GM21390 (cell line): ENCODE measurements at regions not wholly inside any gene's neighbourhood (a gene's known extent, or its start where the extent isn't known, plus 50 kb on each side); places are given as distances from the start of the nearest gene placed in this dataset.
"Not testable (repeated sequence)": the region's sequence is repeated elsewhere in the genome, so short reads cannot be mapped to it uniquely, and the experiment has no call there.

Experiments
- ATAC-seq: cut with Tn5 transposase; IDR thresholded peaks from one replicate; pipeline ENCODE4 v1.9.1; 2021; ENCODE audit not compliant: unreplicated experiment

DNA sequence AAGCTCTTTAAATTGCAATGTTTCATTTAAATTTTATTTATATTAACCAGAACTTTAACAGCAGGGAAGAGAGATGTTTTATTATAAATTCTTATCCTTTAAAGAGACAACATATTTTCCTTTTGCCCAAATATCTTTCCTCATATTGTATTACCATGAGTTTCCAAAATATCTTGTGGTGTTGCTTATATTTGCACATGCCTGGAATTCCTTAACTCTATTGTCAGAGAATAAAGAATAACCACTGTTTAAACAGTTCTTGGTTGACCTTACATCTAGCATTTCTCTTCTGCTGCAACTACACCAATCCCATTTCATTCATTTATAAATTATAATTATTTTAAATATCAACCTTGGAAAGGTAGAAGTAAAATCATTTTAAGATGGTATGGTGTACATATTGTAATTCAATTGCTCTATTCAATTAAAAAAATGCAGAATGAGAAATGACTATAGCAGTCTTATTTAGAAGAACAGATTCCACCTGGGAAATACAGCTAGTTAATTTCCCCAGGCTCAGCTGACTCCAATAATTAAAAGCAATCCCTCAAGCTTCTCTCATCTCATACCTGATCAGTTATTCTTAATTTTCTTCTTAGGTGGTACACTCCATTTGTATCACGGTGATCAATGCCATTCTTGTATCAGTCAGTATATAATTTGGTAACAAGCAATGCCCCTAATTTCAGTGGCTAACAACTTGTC is 923.3 kb downstream of the KCNA4 start:
- ATAC-seq = no peak

DNA sequence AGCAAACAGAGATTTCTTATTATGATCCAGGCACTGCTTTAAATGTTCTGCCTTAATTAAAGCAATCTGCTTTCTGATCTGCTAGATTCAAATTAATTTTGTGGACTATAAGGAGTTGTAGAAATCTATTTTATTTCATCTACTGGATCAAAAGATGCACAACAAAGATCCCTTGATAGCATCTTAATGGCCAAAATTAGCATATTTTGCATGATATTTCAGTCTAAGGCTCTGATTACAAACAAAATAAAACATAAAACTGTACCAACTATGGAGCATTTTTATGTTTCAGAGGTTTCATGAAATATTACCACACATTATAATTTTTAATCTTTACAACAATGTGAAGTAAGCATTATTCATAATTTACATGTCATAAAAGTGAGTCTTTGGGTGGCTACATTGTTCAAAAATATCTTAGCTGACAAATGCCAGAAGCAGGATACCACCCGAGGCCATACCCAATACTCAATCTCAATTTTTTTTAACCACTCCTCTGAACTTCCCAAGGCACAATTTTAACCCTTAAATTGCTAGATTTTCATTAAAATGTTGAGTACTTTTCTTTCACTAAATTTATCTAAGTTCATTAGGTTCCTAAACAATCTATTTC is 929.5 kb downstream of the KCNA4 start:
- ATAC-seq = no peak

DNA sequence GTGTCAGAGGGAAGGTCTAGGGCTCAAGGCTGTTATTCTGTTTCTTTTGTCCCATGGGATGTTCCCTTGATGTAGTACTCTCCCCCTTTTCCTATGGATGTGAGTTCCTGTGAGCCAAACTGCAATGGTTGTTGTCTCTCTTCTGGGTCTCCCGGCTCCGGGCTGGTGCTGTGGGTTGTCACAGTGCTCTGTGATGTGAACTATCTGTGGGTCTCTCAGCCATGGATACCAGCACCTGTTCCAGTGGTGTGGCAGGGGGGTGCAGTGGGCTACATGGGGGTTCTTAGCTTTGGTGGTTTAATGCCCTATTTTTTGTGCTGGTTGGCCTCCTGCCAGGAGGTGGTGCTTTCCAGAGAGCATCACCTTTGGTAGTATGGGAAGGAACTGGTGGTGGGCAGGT is 941.1 kb downstream of the KCNA4 start:
- ATAC-seq = no peak

DNA sequence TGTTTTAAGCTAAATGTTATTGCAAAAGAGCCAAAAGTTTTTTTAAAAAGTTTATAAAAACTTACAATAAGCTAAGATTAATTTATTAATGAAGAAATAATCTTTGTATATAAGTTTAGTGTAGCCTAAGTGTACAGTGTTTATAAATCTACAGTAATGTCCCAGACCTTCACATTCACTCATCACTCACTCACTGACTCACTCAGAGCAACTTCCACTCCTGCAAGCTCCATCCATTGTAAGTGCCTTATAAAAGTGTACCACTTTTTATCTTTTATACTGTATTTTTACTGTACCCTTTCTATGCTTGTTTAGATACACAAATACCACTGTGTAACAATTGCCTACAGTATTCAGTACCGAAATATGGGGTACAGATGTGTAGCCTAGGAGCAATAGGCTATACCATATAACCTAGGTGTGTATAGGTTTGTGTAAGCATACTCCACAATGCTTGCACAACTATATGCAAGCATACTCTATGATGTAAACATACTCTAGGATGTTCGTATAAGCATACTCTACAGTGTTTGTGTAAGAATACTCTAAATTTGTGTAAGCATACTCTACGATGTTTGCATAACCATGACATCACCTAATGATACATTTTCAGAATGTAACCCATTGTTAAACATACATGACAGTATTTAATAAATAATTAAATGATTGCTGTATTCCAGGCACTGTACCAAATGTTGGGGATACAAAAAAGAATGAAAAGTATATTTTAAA is 953.0 kb downstream of the KCNA4 start:
- ATAC-seq = no peak

DNA sequence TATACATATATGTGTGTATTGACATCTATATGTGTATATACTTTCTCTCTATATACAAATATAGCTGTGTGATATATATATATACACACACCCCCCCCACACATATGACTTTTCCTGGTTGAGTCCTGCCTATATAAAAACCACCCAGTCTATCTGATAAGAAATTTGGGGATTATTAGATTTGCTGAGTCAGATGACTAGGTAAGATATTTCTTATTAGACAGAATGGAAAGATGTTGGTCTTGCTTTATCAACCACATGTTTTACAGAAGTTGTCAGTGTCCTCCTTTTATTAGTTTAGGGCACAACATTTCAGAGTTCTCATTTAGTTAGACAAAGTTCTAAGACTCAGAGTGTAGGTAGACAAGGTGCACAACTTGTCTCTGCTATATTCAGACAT is 953.3 kb downstream of the METTL15 start:
- no peak for ATAC-seq

DNA sequence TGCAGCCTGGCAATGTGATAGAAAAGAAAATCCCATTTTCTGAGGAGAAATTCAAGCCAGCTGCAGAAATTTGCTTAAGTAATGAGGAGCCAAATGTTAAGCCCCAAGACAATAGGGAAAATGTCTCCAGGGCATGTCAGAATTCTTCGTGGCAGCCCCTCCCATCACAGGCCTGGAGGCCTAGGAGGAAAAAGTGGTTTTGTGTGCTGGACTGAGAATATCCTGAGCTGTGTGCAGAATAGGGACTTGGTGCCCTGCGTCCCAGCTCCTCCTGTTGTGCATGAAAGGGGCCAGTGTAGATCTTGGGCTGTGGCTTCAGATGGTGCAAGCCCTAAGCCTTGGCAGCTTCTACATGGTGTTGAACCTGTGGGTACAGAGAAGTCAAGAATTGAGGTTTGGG is 948.3 kb downstream of the METTL15 start:
- not testable (repeated sequence) for ATAC-seq

DNA sequence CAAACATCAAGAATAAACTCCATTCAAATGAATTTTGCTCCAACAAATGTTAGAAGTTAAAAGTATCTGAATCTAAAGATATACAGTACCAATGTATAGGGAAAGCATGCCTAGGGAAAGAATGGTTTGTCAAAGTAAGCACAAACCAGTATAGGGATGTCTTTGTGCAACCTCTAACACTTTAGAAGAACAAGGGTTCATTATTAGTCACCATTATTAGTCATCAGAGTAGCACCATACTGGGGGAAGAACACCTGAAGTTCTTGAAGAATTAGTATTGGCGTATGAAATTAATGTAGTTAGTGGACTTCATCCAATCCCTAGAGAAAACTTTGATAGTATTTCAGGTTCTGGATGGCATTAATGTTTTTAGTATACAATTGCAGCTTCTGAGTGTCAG is 943.7 kb downstream of the METTL15 start:
- no peak for ATAC-seq

DNA sequence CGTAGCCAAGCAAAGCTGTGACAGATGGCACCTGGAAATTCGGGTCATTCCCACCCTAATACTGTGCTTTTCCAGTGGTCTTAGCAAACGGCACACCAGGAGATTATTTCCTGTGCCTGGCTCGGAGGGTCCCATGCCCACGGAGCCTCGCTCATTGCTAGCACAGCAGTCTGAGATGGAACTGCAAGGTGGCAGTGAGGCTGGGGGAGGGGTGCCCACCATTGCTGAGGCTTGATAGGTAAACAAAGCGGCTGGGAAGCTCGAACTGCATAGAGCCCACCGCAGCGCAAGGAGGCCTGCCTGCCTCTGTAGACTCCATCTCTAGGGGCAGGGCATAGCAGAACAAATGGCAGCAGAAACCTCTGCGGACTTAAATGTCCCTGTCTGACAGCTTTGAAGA is 942.8 kb downstream of the METTL15 start:
- not testable (repeated sequence) for ATAC-seq

DNA sequence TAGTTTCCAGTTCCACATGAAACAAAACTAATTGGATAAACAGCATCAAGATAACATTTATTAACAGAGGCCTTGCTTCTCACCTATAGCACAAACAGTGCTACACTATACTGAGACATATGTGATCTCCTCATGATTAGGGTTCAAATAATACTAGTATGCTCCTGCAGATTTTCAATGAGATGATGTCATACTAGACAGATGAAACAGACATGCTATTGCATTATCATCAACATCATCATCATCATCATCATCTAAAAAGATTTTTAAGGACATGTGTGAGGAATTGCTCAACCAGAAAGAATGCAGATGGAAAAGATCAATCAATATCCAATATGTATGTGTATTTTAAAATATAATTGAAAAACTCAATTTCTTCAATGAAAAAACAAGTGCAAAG is 932.3 kb downstream of the METTL15 start:
- no peak for ATAC-seq

DNA sequence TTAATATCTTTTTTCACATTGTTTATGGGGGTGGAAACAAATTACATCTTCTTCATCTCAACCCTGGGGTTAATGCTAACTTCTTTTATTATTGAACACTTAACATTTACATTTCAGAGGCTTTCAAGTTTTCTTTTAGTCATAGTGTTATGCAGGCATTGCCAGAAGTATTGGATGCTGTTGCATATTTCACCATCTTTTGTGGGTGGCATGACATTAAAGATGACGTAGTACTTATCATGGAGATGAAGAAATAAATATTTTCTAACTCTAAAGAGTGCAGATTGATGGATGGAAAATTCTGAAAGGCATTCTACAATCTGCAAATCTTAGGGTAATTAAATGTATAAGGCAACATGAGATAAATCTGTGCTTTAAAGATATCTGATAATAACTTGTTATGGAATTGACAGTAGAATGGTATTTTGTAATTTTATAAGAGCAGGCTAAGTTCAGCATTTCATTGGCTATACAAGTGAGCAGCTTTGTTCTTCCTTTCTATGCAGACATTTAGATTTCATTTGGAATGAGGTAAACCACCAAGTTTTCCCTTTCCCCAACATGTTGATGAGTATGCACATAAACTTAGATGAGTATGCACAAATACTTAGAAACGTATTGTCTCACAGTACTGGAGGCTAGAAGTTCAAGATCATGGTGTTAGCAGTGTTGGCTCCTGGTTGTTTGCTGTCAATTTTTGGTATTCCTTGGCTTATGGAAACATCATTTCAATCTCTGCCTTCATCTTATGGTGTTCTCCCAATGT is 924.4 kb downstream of the METTL15 start:
- ATAC-seq = no peak

DNA sequence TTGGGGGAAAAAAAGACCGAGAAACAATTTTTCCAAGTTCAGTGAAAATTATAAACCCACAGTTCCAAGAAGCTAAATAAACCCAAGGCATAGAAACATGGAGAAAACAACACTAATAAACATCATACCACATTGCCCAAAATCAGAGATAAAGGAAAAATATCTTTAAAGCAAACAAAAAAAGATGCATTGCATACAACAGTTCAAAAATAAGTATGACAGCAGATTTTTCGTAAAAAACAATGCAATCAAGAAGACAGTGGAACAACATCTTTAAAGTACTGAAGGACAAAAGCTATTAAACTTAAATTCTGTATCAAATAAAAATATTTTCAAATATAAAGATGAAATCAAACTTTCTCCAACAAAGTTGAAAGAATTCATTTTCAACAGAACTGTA is 921.3 kb downstream of the METTL15 start:
- ATAC-seq = no peak

DNA sequence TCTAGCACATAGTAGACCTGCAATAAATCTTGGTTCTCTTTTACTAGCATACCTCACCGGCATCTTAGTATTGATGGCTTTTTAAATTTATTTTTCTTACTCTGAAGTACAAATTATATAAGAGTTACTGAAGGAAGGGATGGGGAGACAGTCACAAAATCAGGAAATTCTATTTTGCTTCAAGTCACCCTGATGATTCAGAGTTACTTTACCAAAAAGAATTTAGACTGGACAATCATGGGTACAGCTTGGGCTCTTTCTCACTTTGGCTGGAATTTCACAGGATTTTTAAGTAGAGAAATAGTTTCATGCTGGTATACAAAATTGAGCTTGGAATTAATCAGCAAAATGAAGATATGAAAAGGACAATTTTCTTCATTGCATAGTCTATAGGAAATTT is 919.2 kb downstream of the METTL15 start:
- ATAC-seq = no peak

DNA sequence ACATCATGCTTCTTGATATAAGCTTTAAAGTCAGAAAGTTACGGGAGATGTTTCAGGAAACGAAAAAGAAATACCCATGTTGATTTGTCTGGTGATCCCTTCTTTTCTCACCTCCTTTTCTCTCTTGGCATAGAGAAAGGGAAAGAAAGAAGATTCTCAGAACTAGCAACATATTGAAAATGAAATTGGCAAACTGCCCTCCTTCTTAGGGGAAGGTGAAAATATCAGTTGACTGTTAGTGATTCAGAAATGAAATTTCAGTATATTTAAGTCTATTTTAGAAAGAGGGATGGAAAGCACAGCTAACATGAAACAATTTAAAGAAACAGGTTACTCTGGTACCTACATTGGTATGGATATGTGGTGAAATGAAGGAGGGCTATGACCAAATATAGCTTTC is 918.1 kb downstream of the METTL15 start:
- ATAC-seq = no peak

DNA sequence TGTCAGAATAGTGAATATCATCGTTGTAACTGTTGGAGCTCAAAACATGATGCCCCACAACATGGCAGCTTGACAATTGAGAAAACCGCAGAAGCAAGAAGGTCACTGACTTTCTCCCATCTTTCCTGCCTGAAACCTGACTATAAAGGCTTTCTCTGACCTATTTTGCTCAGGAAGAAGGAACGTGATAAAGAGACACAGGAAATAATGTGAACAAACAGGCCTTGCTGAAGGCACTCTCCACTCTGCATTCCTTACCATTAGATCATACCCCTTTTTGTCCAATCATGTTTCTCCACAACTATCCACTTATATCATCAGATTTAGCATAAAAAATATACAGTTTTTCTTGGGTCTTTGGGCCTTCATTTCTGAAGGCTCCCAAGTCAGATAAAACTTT is 916.8 kb downstream of the METTL15 start:
- ATAC-seq = no peak

DNA sequence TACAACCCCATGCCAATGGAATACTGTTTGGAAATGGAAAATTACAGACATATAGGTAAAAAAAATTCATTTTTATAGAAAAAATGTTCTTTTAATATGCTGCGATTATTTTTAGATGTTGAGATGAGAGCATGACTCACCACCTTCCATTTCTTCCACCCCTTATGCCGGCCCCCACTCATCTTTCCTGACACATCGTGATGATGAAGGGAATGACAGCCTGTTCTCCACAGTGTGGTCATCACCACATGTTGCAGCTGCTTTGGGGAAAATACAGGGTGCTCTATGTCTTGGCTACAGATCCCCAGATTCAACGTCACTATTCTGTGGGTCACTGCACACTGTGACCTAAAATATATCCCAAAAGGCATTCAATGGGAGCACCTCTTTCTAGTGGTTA is 916.2 kb downstream of the METTL15 start:
- ATAC-seq = no peak

DNA sequence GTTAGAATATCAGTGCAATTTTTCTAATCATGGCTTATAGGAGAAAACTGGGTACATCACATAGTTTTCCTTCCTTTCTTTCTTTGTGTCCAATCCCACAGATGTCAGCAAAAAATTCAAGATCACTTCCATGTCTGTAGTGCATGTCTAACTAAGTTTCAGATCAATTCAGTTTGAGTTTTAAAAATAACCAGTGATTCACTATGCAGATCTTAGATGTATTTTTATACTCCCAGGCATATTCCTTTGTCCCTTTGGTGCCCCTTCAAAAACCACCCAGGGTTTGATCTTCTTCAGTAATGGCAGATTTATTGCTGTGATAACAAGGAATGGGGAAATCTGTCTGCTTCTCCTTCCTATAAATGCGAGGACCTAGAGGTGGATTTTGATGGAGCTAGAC is 915.6 kb downstream of the METTL15 start:
- no peak for ATAC-seq

DNA sequence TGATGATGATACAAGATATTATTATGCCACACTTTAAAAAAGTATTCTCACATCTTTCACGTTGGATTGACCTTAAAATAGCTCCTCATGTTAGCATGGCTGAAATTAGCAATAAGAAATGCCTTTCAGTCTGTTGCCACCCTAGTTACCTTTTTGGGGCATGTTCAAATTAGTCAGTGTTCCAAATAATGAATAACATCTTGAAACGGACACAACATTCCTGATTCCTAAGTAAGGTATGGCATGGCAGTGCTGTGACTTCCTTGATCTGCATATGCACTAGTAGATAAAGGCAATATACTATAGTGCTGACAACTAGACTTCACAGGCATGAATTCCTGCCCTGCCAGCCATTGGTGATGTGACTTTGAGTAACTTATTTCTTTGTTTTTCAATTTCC is 914.5 kb downstream of the METTL15 start:
- ATAC-seq = no peak

DNA sequence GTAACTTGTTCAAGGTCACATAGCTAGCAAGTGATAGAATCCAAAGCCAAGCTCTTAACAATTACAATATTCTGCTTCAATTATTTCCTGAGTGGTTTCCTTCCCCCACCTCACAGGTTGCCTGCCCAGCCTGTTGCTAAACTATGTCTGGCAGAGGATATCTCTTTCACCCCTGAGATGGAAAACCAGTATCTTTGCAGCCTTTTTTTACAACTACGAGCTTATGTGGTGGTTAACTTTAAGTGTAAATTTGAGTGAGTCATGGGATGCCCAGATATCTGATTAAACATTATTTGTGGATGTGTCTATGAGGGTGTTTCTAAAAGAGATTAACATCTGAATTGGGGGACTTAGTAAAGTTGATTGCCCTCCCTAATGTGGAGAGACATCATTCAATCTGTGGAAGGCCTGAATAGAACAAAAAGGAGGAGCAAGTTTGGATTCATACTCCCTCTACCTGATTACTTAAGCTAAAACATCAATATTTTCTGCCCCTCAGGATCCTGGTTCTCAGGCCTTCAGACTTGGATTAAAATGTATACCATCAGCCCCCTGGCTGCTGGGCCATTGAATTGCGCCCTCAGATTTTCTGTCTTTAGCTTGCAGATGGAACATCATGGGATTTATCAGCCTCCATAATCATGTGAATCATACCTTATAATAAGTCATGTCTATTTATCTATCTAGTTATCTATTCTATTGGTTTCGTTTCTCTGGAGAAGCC is 911.9 kb downstream of the METTL15 start:
- no peak for ATAC-seq

DNA sequence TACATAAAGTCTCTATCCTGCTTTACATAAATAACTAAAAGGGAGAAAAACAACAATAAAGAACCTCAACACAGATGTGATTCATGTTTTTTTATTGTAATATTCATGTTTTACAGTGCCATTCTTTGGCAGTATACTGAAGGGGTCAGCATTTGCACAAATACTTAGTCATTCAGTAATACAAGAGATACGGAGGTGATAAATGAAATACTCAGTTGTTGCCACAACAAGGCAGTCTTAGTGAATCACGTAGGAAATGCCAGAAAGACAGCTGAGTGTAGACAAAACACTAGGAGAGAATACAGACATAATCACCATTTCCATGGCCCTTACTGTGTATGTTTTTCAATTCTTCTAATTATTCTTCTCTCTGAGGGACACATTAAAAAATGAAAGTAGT is 910.4 kb downstream of the METTL15 start:
- no peak for ATAC-seq

DNA sequence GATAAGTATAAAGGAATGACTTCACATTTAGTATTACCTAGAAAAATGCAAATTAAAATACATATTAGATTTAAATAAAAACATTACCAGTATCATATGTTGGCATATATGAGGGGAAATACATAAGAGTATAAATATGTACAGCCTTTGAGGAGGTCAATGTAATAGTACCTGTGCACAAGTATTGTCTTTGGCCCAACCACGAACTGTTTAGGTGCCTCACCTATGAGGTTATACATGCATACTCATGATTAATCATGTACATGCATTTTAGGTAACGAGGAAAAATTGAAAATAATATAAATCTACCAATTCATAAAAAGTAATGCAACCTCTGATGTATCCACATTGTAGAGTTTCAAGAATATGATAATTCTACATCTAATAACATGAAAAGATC is 909.8 kb downstream of the METTL15 start:
- ATAC-seq = no peak

DNA sequence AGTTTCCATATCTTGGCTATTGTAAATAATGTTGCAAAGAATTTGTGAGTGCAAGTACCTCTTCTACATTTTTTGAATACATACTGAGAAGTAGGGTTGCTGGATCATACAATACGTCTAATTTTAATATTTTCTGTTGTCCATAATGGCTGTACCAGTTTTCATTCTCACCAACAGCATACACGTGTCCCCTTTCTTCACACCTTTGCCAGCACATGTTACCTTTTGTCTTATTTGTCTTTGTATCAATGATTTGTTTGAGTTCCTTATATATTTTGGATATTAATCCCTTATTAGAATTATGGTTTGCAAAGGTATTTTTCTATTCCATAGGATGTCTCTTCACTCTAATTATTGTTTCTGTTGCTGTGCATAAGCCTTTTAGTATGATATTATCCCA is 904.3 kb downstream of the METTL15 start:
- no peak for ATAC-seq
